Activated naive CD4-positive, alpha-beta T cell treated with anti-CD3 and anti-CD28 coated beads, Interleukin-2, amount 10 ng/mL, durations not matched to agents 7 days and 5 days (primary cell): ENCODE measurements at regions not wholly inside any gene's neighbourhood (a gene's known extent, or its start where the extent isn't known, plus 50 kb on each side); places are given as distances from the start of the nearest gene placed in this dataset.

Source experiments
- CTCF ChIA-PET: fragments of 350-600 bp; sonication (Branson Sonifier 250); formaldehyde crosslinking; loops from one replicate; lab custom pipeline; 2021; ENCODE audit warnings: antibody characterized with exemption; lab: Charles Lee
- DNase-seq: peaks from one replicate; pipeline ENCODE4 v3.0.0-alpha.2; 2020
- H3K27ac Mint-ChIP-seq: one replicate; pipeline ENCODE4 v1.8.0; 2021; ENCODE audit warnings: mild to moderate bottlenecking, moderate library complexity, mixed read lengths
- H3K27me3 Mint-ChIP-seq: one replicate; pipeline ENCODE4 v1.8.0; 2021; ENCODE audit warnings: mild to moderate bottlenecking, mixed read lengths
- H3K36me3 Mint-ChIP-seq: one replicate; pipeline ENCODE4 v1.8.0; 2021; ENCODE audit warnings: mixed read lengths
- H3K4me1 Mint-ChIP-seq: one replicate; pipeline ENCODE4 v1.8.0; 2021; ENCODE audit warnings: mixed read lengths
- H3K4me3 Mint-ChIP-seq: one replicate; pipeline ENCODE4 v1.8.0; 2021; ENCODE audit warnings: mild to moderate bottlenecking, moderate library complexity, mixed read lengths
- H3K9me3 Mint-ChIP-seq: one replicate; pipeline ENCODE4 v1.8.0; 2021; ENCODE audit warnings: mixed read lengths

DNA sequence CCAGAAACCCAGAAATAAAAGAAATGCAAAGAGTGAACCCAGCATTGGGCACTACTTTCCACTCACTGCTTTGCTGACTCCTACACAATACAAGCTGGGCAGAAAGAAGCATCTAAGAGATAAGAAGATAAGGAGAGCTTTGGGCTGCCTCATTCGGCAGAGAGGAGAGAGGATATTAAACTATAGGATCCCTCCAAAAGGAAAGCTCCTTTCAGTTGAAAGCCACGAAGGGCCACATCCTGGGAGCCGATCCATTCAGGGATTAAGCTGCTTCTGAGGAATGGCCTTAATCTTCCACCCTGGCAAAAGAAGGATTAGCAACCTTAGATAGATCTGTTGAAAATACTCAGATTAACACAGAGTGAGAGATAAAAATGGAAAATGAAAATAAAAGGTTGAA lies 274.9 kb upstream of the PPP2R3A start:
- no peak for DNase-seq
- no peaks in the 10 kb centered on the region for H3K27me3 Mint-ChIP-seq
- CTCF ChIA-PET = no interaction called here
- no peaks in the 10 kb centered on the region for H3K4me1 Mint-ChIP-seq
- H3K27ac Mint-ChIP-seq = no peak overlapping the region
- no peaks in the 10 kb centered on the region for H3K36me3 Mint-ChIP-seq
- peaks cover 2% of the 10 kb centered on the region for H3K9me3 Mint-ChIP-seq
- H3K4me3 Mint-ChIP-seq = no peak overlapping the region

DNA sequence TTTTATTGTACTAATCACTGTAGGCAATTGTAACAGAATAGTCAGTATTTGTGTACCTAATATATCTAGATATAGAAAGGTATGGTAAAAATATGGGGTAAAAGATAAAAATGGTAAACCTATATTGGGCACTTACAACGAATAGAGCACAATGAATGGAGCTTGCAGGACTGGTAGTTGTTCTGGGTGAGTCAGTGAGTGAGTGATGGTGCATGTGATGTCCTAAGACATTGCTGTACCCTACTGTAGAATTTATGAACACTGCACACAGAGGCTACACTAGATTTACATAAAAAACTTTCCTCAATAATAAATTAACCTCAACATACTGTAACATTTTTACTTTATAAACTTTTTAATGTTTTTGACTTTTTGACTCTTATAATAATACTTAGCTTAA lies 274.3 kb upstream of the PPP2R3A start:
- no peaks in the 10 kb centered on the region for H3K27me3 Mint-ChIP-seq
- CTCF ChIA-PET = no interaction called here
- H3K4me3 Mint-ChIP-seq = no peak overlapping the region
- no peak for DNase-seq
- H3K9me3 Mint-ChIP-seq = peaks cover 2% of the 10 kb centered on the region
- H3K36me3 Mint-ChIP-seq = no peaks in the 10 kb centered on the region
- H3K27ac Mint-ChIP-seq = no peak overlapping the region
- H3K4me1 Mint-ChIP-seq = no peaks in the 10 kb centered on the region

DNA sequence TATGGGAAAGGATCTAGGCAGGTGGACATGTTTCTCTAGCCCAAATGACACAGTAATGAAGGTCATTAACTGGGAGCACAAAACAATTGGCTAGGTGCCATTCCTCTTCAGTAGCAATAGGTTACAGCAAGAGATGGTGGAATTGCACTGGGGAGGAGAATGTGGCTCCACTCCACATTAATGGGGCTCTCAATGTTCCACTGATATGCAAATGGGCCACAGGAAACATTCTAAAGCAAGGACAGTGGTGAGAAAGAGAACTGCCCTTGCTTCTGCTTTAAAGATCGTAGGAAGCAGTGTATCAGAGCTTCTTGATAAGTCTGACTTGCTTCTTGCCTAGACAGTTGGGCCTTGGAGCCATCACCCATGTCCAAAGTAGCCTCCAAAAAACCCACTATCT lies 271.4 kb upstream of the PPP2R3A start:
- H3K4me3 Mint-ChIP-seq = no peak overlapping the region
- no peaks in the 10 kb centered on the region for H3K27me3 Mint-ChIP-seq
- no peak overlapping the region for H3K27ac Mint-ChIP-seq
- CTCF ChIA-PET = no interaction called here
- no peaks in the 10 kb centered on the region for H3K4me1 Mint-ChIP-seq
- no peak for DNase-seq
- H3K9me3 Mint-ChIP-seq = no peaks in the 10 kb centered on the region
- no peaks in the 10 kb centered on the region for H3K36me3 Mint-ChIP-seq

DNA sequence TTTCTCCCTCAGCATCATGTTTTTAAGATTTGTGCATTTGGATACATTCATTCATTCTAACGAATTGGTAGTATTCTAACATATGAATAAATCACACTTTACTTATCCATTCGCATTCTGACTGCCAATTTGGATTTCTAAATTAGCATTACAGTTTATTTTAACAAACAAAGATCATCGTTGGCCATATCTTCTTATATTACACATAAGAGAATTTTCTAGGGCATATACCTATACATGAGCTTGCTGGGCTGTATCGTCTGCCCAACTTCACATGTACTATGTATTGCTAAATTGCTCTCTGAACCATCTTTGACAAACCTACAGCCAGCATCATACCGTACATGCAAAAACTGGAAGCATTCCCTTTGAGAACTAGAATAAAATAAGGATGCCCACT lies 265.8 kb upstream of the PPP2R3A start:
- Mint-ChIP-seq H3K9me3 (no peaks in the 10 kb centered on the region), H3K27me3 (no peaks in the 10 kb centered on the region), H3K4me3 (no peak overlapping the region), H3K36me3 (no peaks in the 10 kb centered on the region), H3K4me1 (no peaks in the 10 kb centered on the region), H3K27ac (no peak overlapping the region)
- CTCF ChIA-PET = no interaction called here
- no peak for DNase-seq

DNA sequence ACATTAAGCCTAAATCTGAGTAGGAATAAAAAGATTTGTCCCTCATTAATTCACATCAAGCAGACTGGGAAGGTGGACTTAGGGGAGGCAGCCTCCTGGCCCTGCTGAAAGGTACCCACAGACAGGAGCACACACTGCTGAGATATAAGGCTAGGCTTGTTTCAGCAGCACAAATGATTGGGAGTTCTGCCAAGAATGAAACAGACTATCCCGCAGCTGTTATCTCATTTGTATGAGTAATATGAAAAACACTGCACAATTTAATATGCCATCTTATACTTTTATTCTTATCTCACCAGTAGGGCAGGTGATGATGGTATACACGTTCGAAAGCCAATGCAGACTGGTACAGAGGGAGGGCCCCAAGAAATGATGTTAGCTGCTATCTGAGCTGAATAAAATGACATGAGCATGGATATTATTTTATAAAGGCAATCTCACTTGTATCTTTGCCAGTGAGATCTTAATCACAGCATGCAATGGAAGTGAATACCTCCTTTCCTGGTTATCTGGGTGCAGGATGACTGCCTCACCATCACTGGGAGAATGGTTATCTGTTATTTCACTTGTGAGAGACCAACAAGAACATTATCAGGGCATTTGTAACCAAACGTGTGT lies 258.7 kb upstream of the PPP2R3A start:
- DNase-seq = no peak
- Mint-ChIP-seq H3K36me3 (no peaks in the 10 kb centered on the region), H3K4me1 (no peaks in the 10 kb centered on the region)

DNA sequence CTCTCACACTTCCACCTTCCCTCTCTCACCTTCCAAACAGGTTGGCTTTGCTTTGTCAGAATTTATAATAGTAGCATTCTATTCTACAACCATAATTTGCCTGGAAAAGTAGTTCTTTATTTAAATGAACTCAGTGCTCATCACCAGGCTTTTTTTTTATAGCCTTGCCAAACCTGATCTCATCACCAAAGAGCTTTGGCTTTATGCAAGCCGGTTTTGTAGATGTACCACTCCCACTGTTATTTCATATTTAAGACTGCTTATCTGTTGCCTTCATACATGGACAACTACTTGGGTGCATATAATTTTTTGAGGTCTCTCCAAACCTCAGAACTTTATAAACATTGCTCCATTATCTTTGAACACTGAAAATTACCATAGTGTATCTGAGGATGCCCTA lies 246.1 kb upstream of the PPP2R3A start:
- Mint-ChIP-seq H3K4me1 (no peaks in the 10 kb centered on the region), H3K27ac (no peak overlapping the region), H3K9me3 (no peaks in the 10 kb centered on the region), H3K36me3 (no peaks in the 10 kb centered on the region), H3K4me3 (no peak overlapping the region), H3K27me3 (no peaks in the 10 kb centered on the region)
- no peak for DNase-seq
- CTCF ChIA-PET = no interaction called here

More for the DNA sequence above, 258.7 kb upstream of the PPP2R3A start:
- H3K9me3 Mint-ChIP-seq = no peaks in the 10 kb centered on the region
- CTCF ChIA-PET = no interaction called here
- no peak overlapping the region for H3K27ac Mint-ChIP-seq
- H3K27me3 Mint-ChIP-seq = no peaks in the 10 kb centered on the region
- no peak overlapping the region for H3K4me3 Mint-ChIP-seq

DNA sequence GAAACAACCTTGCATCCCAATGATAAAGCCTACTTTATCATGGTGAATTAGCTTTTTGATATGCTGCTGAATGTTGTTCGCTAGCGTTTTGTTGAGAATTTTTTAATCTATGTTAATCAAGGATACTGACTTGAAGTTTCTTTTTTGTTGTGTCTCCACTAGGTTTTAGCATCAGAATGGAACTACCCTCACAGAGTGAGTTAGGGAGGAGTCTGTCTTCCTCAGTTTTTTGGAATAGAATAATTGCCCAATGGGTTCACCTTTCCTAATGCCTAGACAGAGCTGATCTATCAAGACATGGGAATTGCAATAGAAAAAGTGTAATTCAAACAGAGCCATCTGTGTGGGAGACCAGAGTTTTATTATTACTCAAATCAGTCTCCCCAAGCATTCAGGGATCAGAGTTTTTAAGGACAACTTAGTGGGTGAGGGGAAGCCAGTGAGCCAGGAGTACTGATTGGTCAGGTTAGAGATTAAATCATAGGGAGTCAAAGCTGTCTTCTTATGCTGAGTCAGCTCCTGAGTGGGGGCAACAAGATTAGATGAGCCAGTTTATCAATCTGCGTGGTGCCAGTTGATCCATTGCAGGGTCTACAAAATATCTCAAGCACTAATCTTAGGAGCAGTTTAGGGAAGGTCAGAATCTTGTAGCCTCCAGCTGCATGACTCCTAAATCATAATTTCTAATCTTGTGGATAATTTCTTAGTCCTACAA lies 237.4 kb upstream of the PPP2R3A start:
- no peaks in the 10 kb centered on the region for H3K4me1 Mint-ChIP-seq
- no peak overlapping the region for H3K27ac Mint-ChIP-seq
- no peak for DNase-seq
- H3K27me3 Mint-ChIP-seq = no peaks in the 10 kb centered on the region
- H3K9me3 Mint-ChIP-seq = no peaks in the 10 kb centered on the region
- CTCF ChIA-PET = no interaction called here
- H3K36me3 Mint-ChIP-seq = no peaks in the 10 kb centered on the region
- no peak overlapping the region for H3K4me3 Mint-ChIP-seq

DNA sequence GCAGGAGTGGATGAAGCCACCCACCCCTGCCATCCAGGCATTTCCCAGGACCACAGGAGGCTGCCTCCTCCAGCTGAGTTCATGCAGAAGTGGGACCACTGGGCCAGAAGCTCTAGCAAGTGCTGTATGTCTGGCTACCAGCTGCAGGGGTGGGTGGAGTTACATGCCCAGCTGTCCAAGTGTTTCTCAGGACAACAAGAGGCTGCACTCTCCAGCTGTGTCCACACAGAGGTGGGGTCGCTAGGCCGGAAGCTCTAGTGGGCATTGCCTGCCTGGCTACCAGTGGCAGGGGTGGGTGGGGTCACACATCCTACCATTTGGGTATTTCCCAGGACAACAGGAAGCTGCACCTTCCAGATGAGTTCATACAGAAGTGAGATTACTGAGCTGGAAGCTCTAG lies 234.0 kb upstream of the PPP2R3A start:
- CTCF ChIA-PET = no interaction called here
- Mint-ChIP-seq H3K4me3 (no peak overlapping the region), H3K4me1 (no peaks in the 10 kb centered on the region), H3K27ac (no peak overlapping the region), H3K27me3 (no peaks in the 10 kb centered on the region), H3K9me3 (peaks cover 5% of the 10 kb centered on the region), H3K36me3 (no peaks in the 10 kb centered on the region)
- no peak for DNase-seq

DNA sequence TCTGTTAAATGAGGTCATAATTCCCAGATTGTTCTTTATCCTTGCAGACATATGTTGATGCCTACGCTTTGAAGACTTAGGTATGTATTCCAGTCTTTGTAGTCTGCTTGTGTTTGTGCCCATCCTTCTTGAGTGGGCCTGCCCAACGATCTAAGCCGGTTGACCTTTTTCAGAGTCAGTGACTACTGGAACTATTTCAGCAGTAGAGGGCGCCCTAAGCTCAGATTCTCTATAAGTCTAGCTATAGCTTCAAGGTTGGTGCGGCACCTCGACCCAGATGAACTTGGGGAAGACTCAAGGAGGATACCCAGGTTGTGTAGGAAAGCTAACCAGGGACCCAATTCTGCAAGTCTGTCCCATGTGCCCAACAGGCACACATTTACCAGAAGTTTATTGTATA lies 228.8 kb upstream of the PPP2R3A start:
- H3K9me3 Mint-ChIP-seq = peaks cover 9% of the 10 kb centered on the region
- no peak overlapping the region for H3K4me3 Mint-ChIP-seq
- DNase-seq = no peak
- H3K27me3 Mint-ChIP-seq = no peaks in the 10 kb centered on the region
- no peaks in the 10 kb centered on the region for H3K36me3 Mint-ChIP-seq
- H3K4me1 Mint-ChIP-seq = no peaks in the 10 kb centered on the region
- no peak overlapping the region for H3K27ac Mint-ChIP-seq
- CTCF ChIA-PET = interaction anchor here (1.4 kb wide), 1 partner anchor 306 kb away, joined by 3 read pairs; no protein-coding TSS in a partner anchor

DNA sequence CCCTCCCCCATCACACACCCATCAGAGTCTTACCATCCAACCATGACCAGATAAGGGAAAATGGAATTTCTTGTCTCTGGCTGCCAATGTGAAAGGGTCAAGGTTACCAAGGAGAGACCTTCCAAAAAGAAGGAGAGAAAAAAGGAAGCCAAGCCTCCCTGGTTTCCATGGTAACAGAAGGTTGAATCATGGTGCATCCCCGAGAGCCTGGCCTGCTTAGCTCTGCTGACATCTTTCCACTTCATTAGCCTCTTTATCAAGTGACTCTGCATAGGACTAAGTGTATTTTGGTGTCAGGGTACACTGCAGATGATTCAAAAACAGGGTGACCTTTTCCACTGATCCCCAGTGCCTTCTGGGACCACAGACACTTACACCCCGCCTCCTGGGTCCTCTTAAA lies 225.7 kb upstream of the PPP2R3A start:
- Mint-ChIP-seq H3K4me1 (no peaks in the 10 kb centered on the region), H3K9me3 (peaks cover 9% of the 10 kb centered on the region), H3K36me3 (no peaks in the 10 kb centered on the region), H3K27ac (no peak overlapping the region), H3K4me3 (no peak overlapping the region), H3K27me3 (no peaks in the 10 kb centered on the region)
- CTCF ChIA-PET = no interaction called here
- DNase-seq = no peak

DNA sequence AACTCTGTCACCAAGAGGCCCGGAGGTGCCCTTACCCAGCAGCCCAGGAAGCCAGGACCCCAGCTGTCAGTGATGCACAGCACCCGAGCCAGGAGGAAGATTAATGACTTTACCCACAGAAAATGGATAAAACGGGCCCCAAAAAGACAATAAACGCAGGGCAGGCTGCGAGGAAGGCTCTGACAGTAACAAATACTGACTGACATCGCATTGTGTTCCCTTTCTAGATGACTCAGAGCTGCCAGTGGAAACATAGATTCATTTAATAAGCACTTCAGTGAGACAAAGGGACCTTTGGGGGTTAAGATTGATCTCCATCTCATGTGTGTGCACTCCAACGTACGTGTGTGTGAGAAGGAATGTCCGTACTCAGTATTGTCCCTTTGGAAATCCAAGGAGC lies 225.3 kb upstream of the PPP2R3A start:
- Mint-ChIP-seq H3K27me3 (no peaks in the 10 kb centered on the region), H3K9me3 (peaks cover 9% of the 10 kb centered on the region), H3K4me1 (no peaks in the 10 kb centered on the region), H3K36me3 (no peaks in the 10 kb centered on the region), H3K4me3 (no peak overlapping the region), H3K27ac (no peak overlapping the region)
- DNase-seq = no peak
- CTCF ChIA-PET = no interaction called here

DNA sequence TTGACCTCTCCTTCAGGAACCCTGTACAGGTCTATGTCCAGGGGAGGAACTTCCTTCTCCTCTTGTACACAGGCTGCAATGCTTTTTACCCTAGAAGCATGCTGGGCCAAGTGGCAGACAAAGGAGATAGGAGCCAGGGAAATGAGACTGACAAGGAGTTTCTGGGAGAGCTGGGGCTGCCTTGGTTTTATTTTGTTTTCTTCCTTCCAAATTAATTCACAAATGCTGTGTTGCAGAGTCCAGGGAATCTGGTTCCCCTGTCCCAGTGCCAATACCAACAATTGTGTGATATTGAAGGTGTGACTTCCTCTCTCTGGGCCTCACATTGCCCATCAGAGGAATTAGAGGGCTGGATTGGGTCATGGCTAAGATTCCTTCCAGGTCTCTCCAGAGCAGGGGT lies 224.8 kb upstream of the PPP2R3A start:
- H3K27me3 Mint-ChIP-seq = no peaks in the 10 kb centered on the region
- no peak overlapping the region for H3K27ac Mint-ChIP-seq
- CTCF ChIA-PET = no interaction called here
- H3K9me3 Mint-ChIP-seq = peaks cover 9% of the 10 kb centered on the region
- H3K36me3 Mint-ChIP-seq = no peaks in the 10 kb centered on the region
- H3K4me3 Mint-ChIP-seq = no peak overlapping the region
- no peak for DNase-seq
- no peaks in the 10 kb centered on the region for H3K4me1 Mint-ChIP-seq

DNA sequence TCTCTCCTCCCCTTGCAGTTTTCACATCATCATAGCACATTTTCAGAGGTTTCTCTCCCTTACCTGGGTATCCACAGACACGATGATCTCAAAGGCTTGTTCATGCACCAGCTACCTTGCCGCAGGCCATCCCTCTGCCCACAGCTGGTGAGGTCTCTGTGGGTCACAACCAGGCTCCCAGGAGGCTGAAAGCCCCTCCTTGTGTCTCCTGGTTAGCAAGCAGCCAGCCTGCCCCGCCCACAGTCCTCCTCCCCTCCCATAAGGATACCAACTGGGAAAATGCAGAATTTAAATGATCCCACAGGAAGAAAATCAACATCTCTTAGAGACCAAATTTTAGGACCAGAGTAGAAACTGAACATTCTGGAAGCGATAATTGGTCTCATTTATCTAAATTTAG lies 213.5 kb upstream of the PPP2R3A start:
- Mint-ChIP-seq H3K36me3 (no peaks in the 10 kb centered on the region), H3K27ac (no peak overlapping the region), H3K4me1 (no peaks in the 10 kb centered on the region), H3K27me3 (no peaks in the 10 kb centered on the region), H3K9me3 (no peaks in the 10 kb centered on the region), H3K4me3 (no peak overlapping the region)
- DNase-seq = no peak
- CTCF ChIA-PET = no interaction called here

DNA sequence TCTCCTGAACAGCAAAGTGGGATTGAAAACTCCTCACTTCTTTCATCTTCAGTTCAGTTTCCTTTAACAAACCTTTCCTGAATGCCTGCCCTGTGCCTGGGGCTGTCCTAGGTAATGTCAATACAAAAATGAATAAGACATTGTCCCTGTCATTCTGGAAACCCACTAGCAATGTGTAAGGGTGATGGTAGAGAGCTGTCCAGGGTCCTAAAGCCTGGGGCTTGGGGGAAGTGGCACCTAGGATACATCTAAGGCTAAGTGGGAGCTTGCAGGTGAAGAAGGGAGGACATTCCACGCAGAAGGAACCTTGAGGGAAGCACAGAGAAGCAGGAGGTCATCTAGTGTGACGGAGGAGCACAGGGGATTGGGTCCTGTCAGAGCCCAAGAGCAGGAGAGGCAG lies 212.7 kb upstream of the PPP2R3A start:
- H3K27me3 Mint-ChIP-seq = no peaks in the 10 kb centered on the region
- H3K36me3 Mint-ChIP-seq = no peaks in the 10 kb centered on the region
- H3K27ac Mint-ChIP-seq = no peak overlapping the region
- peaks cover 1% of the 10 kb centered on the region for H3K9me3 Mint-ChIP-seq
- no peak for DNase-seq
- H3K4me3 Mint-ChIP-seq = no peak overlapping the region
- H3K4me1 Mint-ChIP-seq = no peaks in the 10 kb centered on the region
- CTCF ChIA-PET = no interaction called here

DNA sequence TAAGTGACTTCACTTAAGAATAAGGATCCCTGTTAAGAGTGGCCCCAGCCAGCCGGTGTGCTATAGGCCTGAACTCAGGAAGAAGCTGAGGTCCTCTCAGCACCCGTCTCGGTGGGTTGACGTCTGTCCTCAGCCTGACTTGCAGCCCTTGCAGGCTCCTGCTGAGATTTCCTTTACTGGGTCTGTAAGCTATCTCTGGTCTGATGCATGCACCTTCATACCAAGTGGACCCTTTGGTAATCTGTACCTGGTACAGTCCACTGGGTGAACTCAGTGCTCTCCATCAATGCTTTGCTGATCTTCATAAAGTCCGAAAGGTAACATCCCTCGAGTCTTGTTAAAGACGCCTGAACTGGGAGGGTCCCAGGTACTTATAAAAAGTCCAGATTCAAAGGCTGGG lies 212.0 kb upstream of the PPP2R3A start:
- Mint-ChIP-seq H3K4me3 (no peak overlapping the region), H3K9me3 (peaks cover 1% of the 10 kb centered on the region), H3K4me1 (no peaks in the 10 kb centered on the region), H3K27me3 (no peaks in the 10 kb centered on the region), H3K36me3 (no peaks in the 10 kb centered on the region), H3K27ac (no peak overlapping the region)
- CTCF ChIA-PET = no interaction called here
- DNase-seq = no peak
